ENCODE measurements at regions not wholly inside any gene's neighbourhood (a gene's known extent, or its start where the extent isn't known, plus 50 kb on each side); places are given as distances from the start of the nearest gene placed in this dataset.

- intact Hi-C loops (cut with DNase I; ENCODE audit: low total_unique reads): no loop called here
- no peak for TF ChIP-seq POLR2A (IDR thresholded peaks at IDR 0.05)
- TF ChIP-seq CTCF (IDR thresholded peaks at IDR 0.05): no peak
- H3K4me3 ChIP-seq (ENCODE audit: low read depth, poor library complexity, severe bottlenecking): no peak overlapping the region
- 85 to 88% methylated on average over 3 of the region's 3 CpGs for WGBS, 2 donors
- no peak for DNase-seq (ENCODE audit: low spot score in 2 of 2)
Measured at GRCh38 chr6:23396949-23397348, 729.1 kb upstream of the NRSN1 start.

GRCh38 chr6:23403460-23403859, 722.6 kb upstream of the NRSN1 start:
- DNase-seq (ENCODE audit: low spot score in 2 of 2): no peak
- intact Hi-C loops (cut with DNase I; ENCODE audit: low total_unique reads): no loop called here
- TF ChIP-seq POLR2A (IDR thresholded peaks at IDR 0.05) (no peak), CTCF (IDR thresholded peaks at IDR 0.05) (no peak)
- 43 to 45% methylated on average over 5 of the region's 5 CpGs for WGBS, 2 donors
- no peak overlapping the region for H3K4me3 ChIP-seq (ENCODE audit: low read depth, poor library complexity, severe bottlenecking)

- TF ChIP-seq CTCF (IDR thresholded peaks at IDR 0.05): no peak
- no peak for TF ChIP-seq POLR2A (IDR thresholded peaks at IDR 0.05)
- H3K4me3 ChIP-seq (ENCODE audit: low read depth, poor library complexity, severe bottlenecking): no peak overlapping the region
- DNase-seq (ENCODE audit: low spot score in 2 of 2): no peak
- intact Hi-C loops (cut with DNase I; ENCODE audit: low total_unique reads): no loop called here
- WGBS, 2 donors: 57 to 76% methylated on average over 7 of the region's 7 CpGs
Measured at GRCh38 chr6:23409531-23409930, 716.5 kb upstream of the NRSN1 start.

GRCh38 chr6:23410439-23410838, 715.6 kb upstream of the NRSN1 start:
- intact Hi-C loops (cut with DNase I; ENCODE audit: low total_unique reads): no loop called here
- no peak for DNase-seq (ENCODE audit: low spot score in 2 of 2)
- TF ChIP-seq POLR2A (IDR thresholded peaks at IDR 0.05) (no peak), CTCF (IDR thresholded peaks at IDR 0.05) (no peak)
- WGBS, 2 donors: 87 to 92% methylated on average over 8 of the region's 8 CpGs
- H3K4me3 ChIP-seq (ENCODE audit: low read depth, poor library complexity, severe bottlenecking): no peak overlapping the region

- no peak overlapping the region for H3K4me3 ChIP-seq (ENCODE audit: low read depth, poor library complexity, severe bottlenecking)
- DNase-seq (ENCODE audit: low spot score in 2 of 2): no peak
- TF ChIP-seq CTCF (IDR thresholded peaks at IDR 0.05): no peak
- intact Hi-C loops (cut with DNase I; ENCODE audit: low total_unique reads): no loop called here
Measured at GRCh38 chr6:23412770-23413169, 713.2 kb upstream of the NRSN1 start.

GRCh38 chr6:23413327-23414050, 712.5 kb upstream of the NRSN1 start:
- 86% methylated on average over 2 of the region's 2 CpGs for WGBS, 2 donors
- no peak for TF ChIP-seq POLR2A (IDR thresholded peaks at IDR 0.05)
- no peak for TF ChIP-seq CTCF (IDR thresholded peaks at IDR 0.05)
- DNase-seq (ENCODE audit: low spot score in 2 of 2): no peak
- intact Hi-C loops (cut with DNase I; ENCODE audit: low total_unique reads): no loop called here
- no peak overlapping the region for H3K4me3 ChIP-seq (ENCODE audit: low read depth, poor library complexity, severe bottlenecking)
